ENCODE measurements at regions not wholly inside any gene's neighbourhood (a gene's known extent, or its start where the extent isn't known, plus 50 kb on each side); places are given as distances from the start of the nearest gene placed in this dataset.

DNA sequence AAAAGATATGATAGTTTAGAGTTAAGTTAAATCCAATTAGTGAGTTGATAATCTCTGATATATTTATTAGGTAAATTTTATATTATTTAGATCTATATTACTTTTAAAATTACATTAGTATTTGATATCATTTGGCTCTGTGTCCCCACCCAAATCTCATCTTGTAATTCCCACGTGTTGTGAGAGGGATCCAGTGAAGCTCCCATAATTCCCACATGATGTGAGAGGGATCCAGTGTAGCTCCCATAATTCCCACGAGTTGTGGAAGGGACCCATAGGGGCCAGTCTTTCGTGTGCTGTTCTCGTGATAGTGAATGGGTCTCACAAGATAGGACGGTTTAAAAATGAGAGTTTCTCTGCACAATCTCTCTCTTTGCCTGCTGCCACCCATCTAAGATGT is 1183.6 kb downstream of the NSUN3 start:
- no peak for TF ChIP-seq CTCF (IDR thresholded peaks at IDR 0.05; ENCODE audit: low read depth, low read length)
- no peak for DNase-seq (ENCODE audit: extremely low read depth, low read depth)

DNA sequence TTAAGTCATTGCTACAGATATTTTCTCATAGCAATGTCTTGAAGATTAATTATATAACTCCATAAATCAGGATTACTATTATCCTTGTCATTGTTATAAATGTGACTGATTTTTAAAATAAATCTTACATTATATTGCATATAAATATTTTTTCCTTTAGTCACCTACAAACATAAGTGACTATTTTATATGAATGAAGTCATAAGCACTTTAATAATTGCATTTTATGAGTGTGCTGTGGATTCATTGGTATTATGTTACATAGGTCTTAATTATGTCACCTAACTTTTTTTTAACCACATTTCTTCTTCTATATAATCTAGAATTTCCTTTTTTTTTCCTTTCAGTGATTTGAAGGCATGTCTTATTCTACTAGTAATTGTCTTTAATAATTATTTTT is 1191.2 kb downstream of the NSUN3 start:
- no peak for TF ChIP-seq CTCF (IDR thresholded peaks at IDR 0.05; ENCODE audit: low read depth, low read length)
- no peak for DNase-seq (ENCODE audit: extremely low read depth, low read depth)

DNA sequence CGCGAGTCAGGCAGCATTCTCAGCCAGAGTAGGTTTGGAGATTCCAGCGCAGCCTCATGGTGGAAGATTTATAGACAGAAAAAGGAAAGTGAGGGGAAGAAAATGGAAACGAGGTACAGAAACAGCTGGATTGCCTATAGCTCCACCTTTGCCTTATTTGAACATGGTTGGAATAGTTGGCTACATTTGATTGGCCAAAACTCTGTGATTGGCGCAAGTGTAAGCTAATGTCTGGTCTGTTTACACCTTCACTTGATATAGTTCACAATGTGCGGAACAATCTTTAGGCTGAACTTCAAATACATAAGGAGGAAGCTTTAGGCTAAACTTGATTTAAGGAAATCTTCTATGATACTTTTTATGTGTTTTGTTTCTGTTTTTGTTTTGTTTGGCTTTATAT is 1191.9 kb downstream of the NSUN3 start:
- TF ChIP-seq CTCF (IDR thresholded peaks at IDR 0.05; ENCODE audit: low read depth, low read length), result no peak
- DNase-seq (ENCODE audit: extremely low read depth, low read depth), result no peak

GRCh38 chr3:95265129-95265528 is 1202.3 kb downstream of the NSUN3 start:
- DNase-seq (ENCODE audit: extremely low read depth, low read depth), result no peak
- TF ChIP-seq CTCF (IDR thresholded peaks at IDR 0.05; ENCODE audit: low read depth, low read length), result no peak

GRCh38 chr3:95271395-95271794 is 1208.5 kb downstream of the NSUN3 start:
- no peak for DNase-seq (ENCODE audit: extremely low read depth, low read depth)

DNA sequence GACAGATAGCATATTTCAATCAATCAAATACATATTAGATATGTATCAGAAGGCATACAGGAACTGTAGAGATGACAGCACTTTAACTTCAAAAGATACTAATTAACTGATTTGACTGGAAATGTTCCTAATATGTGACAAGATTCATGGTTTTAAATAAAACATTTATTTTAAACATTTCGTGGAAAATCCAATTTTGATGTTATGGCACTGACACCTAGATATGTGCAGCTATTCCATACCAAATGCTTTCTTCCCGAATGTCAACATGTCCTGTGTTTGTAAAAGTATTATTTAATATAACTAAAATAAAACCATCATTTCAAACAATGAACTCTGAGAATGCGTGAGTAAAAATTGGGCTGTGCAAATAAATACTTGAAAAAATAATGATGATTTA is 1209.3 kb downstream of the NSUN3 start:
- no peak for TF ChIP-seq CTCF (IDR thresholded peaks at IDR 0.05; ENCODE audit: low read depth, low read length)
- DNase-seq (ENCODE audit: extremely low read depth, low read depth), result no peak

More at GRCh38 chr3:95271395-95271794, 1208.5 kb downstream of the NSUN3 start:
- TF ChIP-seq CTCF (IDR thresholded peaks at IDR 0.05; ENCODE audit: low read depth, low read length), result no peak

- TF ChIP-seq CTCF (IDR thresholded peaks at IDR 0.05; ENCODE audit: low read depth, low read length), result no peak
- DNase-seq (ENCODE audit: extremely low read depth, low read depth), result no peak
These were observed 1209.9 kb downstream of the NSUN3 start for GRCh38 chr3:95272781-95273180.

Data from AG09319 (cell line).